ENCODE measurements at regions not wholly inside any gene's neighbourhood (a gene's known extent, or its start where the extent isn't known, plus 50 kb on each side); places are given as distances from the start of the nearest gene placed in this dataset.

GRCh38 chr1:148334339-148335130 is 148.6 kb downstream of the PPIAL4G start (continued):
- TF ChIP-seq PAXIP1 (CRISPR knock-in tag; conservative IDR thresholded peaks at IDR 0.05), result no peak
- no peak for TF ChIP-seq ZSCAN5A (CRISPR knock-in tag; IDR thresholded peaks at IDR 0.05; ENCODE audit: borderline replicate concordance)
- no peak for TF ChIP-seq ZMYM4 (CRISPR knock-in tag; IDR thresholded peaks at IDR 0.05)
- no peak for TF ChIP-seq SATB2 (CRISPR knock-in tag; IDR thresholded peaks at IDR 0.05)
- no peak for TF ChIP-seq ERF (CRISPR knock-in tag; IDR thresholded peaks at IDR 0.05)
- no peak for TF ChIP-seq ZNF468 (CRISPR knock-in tag; IDR thresholded peaks at IDR 0.05)
- no peak for TF ChIP-seq ZBTB3 (CRISPR knock-in tag; IDR thresholded peaks at IDR 0.05; ENCODE audit: borderline replicate concordance, low read depth)
- no peak for TF ChIP-seq SRY (CRISPR knock-in tag; IDR thresholded peaks at IDR 0.05)
- TF ChIP-seq CHD4 (IDR thresholded peaks at IDR 0.05; ENCODE audit: borderline replicate concordance, low read length), result no peak
- no peak for TF ChIP-seq ZBTB20 (CRISPR knock-in tag; IDR thresholded peaks at IDR 0.05; ENCODE audit: borderline replicate concordance, low read depth)
- TF ChIP-seq NFYC (CRISPR knock-in tag; IDR thresholded peaks at IDR 0.05), result 0 out of 2 replicates have a peak, but pooled peaks have one; percentile 11
- TF ChIP-seq IKZF5 (CRISPR knock-in tag; IDR thresholded peaks at IDR 0.05), result no peak
- TF ChIP-seq SSRP1 (CRISPR knock-in tag; IDR thresholded peaks at IDR 0.05), result no peak
- no peak for TF ChIP-seq ZNF282 (IDR thresholded peaks at IDR 0.05; ENCODE audit: partially characterized antibody)
- no peak for TF ChIP-seq ZNF878 (CRISPR knock-in tag; IDR thresholded peaks at IDR 0.05)
- no peak for TF ChIP-seq ZNF770 (CRISPR knock-in tag; IDR thresholded peaks at IDR 0.05)
- peak; percentile 81 for TF ChIP-seq ZNF687 (CRISPR knock-in tag; IDR thresholded peaks at IDR 0.05)
